Astrocyte (in vitro differentiated cells and primary cell): ENCODE measurements at regions not wholly inside any gene's neighbourhood (a gene's known extent, or its start where the extent isn't known, plus 50 kb on each side); places are given as distances from the start of the nearest gene placed in this dataset.

Experiments used
- EZH2 ChIP-seq: IDR thresholded peaks from 2 replicates; pipeline ENCODE4 v1.6.1; 2012; ENCODE audit warnings: mild to moderate bottlenecking, low read length, inconsistent platforms; ENCODE audit not compliant: insufficient read depth
- TF ChIP-seq, protein P1 (sequence below): IDR thresholded peaks from 2 replicates; pipeline ENCODE4 v1.5.1; 2011; ENCODE audit warnings: low read depth, mild to moderate bottlenecking, inconsistent platforms, low read length, moderate library complexity; ENCODE audit not compliant: insufficient read depth

DNA sequence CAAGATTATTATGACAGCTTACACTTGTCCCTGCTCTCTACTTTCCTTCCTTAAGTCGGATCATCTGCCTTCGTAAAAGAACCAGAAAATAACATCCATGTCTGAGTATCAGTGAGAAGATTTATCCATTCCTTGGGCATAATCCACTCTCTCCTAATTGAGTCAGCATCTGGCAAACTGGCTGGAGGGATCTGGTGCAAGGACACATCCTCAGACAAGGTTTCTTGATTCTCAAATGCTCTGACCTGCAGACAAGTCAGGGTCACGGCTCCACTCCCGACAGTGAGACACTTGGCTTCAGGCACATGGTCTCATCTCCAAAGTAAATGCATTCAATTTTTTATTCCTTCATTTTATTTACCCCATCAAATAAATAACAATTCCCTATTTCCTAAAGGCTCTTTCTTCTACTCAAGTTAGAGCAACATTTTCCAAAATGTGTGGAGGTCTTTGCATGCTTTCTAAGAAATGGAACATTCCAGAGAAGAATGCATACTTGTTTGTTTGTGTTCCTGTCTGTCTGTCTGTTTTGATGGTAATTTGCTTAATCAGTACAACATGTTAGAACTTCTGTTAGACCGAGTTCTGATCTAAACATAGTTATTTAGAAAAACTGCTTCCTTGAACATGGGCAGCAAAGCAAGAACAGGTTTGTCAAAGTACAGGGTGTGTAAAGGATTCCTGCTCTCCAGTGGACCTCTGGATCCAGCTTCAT lies 246.9 kb downstream of the IRS1 start:
- TF ChIP-seq, protein P1, sequence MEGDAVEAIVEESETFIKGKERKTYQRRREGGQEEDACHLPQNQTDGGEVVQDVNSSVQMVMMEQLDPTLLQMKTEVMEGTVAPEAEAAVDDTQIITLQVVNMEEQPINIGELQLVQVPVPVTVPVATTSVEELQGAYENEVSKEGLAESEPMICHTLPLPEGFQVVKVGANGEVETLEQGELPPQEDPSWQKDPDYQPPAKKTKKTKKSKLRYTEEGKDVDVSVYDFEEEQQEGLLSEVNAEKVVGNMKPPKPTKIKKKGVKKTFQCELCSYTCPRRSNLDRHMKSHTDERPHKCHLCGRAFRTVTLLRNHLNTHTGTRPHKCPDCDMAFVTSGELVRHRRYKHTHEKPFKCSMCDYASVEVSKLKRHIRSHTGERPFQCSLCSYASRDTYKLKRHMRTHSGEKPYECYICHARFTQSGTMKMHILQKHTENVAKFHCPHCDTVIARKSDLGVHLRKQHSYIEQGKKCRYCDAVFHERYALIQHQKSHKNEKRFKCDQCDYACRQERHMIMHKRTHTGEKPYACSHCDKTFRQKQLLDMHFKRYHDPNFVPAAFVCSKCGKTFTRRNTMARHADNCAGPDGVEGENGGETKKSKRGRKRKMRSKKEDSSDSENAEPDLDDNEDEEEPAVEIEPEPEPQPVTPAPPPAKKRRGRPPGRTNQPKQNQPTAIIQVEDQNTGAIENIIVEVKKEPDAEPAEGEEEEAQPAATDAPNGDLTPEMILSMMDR, result no peak
- TF ChIP-seq EZH2, result no peak
